ENCODE measurements at regions not wholly inside any gene's neighbourhood (a gene's known extent, or its start where the extent isn't known, plus 50 kb on each side); places are given as distances from the start of the nearest gene placed in this dataset.

DNA sequence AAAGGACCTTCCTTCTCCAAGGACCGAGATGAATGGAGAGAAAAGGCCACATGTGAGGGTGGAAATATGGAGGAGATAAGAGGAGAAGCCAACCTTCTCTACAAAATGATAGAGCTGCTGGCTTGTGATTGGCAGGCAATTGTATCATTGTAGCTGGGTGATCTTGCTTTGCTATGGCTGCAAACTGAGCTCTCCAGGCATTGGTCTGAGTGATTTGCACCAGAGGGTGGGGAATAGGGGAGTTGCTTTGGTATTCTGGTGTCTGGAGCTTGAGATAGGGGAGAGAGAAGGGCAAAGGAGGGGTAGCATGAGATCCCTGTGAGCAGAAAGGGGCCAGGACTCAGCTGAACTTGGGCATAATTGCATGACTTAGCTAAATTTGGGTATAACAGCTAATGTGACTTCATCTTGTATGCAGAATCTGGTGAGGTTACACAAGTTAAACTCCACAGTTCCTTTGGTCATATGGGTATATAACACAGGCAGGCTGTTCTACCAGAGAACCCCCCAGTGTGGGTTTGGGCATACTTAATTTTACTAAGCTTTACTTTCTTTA is 72.0 kb downstream of the FOS start:
- TF ChIP-seq POLR2AphosphoS5 (IDR thresholded peaks at IDR 0.05; ENCODE audit: borderline replicate concordance, low read depth, low read length) (no peak), FOXP2 (optimal IDR thresholded peaks at IDR 0.05; ENCODE audit: control extremely low read depth, extremely low read length, insufficient read depth) (no peak), EZH2 (IDR thresholded peaks at IDR 0.05) (no peak)

Data from SK-N-MC (cell line).